Stimulated activated CD8-positive, alpha-beta memory T cell treated with anti-CD3 and anti-CD28 coated beads, Interleukin-12 subunit alpha, Interleukin-12 subunit beta, amount 100 ng/mL, for 24 hours (primary cell): ENCODE measurements at regions not wholly inside any gene's neighbourhood (a gene's known extent, or its start where the extent isn't known, plus 50 kb on each side); places are given as distances from the start of the nearest gene placed in this dataset.
"Not testable (repeated sequence)": the region's sequence is repeated elsewhere in the genome, so short reads cannot be mapped to it uniquely, and the experiment has no call there.

Experiments used
- DNase-seq: peaks from one replicate; pipeline ENCODE4 v3.0.0-alpha.2; 2020; ENCODE audit errors: extremely low read depth

- no peak for DNase-seq
Measured at GRCh38 chr5:100023536-100023935, 511.6 kb upstream of the FAM174A start.

- no peak for DNase-seq
Measured at GRCh38 chr5:100017520-100018262, 517.5 kb upstream of the FAM174A start.

GRCh38 chr5:100013305-100013704 lies 521.9 kb upstream of the FAM174A start:
- DNase-seq: not testable (repeated sequence)

DNA sequence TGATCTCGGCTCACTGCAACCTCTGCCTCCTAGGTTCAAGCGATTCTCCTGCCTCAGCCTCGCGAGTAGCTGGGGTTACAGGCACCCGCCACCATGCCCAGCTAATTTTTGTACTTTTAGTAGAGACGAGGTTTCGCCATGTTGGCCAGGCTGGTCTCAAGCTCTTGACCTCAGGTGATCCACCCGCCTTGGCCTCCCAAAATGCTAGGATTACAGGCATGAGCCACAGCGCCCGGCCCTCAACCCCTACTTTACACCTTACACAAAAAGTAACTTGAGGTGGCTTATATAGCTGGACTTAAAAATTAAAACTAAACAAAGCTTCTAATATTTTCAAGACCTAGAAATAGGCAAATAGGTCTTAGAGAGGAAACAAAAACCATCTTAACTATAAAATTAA lies 524.0 kb upstream of the FAM174A start:
- not testable (repeated sequence) for DNase-seq

DNA sequence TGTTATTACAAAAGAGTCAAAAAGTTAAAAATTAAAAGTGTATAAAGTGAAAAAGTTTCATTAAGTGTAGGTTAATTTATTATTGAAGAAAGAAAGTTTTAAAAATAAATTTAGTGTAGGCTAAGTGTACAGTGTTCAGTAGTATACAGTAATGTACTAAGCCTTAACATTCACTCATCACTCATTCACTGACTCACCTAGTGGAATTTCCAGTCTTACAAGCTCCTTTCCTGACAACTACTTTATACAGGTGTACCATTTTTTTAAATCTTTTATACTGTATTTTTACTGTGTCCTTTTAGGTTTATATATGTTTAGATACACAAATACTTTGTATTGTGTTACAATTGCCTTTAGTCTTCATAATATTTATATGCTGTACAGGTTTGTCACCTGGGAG lies 530.2 kb upstream of the FAM174A start:
- no peak for DNase-seq

DNA sequence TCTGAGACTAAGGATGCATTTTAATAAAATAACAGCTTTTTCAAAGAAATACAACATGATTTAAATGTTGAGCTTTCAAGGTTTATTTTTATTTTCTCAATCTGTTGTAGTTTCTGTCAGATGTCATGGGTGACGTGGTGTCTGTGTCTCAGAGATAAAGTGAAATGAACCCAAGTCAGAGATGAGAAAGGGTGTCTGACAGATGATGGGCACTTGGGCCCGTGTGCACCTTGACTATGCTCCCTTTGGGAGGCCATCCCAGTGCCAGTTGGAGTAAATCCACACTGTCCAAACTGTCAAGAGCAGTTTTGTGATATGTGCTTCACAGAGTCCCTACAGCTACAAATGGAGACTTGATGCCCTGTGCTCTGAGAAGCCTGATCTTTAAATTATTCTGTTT lies 536.9 kb upstream of the FAM174A start:
- DNase-seq: no peak

DNA sequence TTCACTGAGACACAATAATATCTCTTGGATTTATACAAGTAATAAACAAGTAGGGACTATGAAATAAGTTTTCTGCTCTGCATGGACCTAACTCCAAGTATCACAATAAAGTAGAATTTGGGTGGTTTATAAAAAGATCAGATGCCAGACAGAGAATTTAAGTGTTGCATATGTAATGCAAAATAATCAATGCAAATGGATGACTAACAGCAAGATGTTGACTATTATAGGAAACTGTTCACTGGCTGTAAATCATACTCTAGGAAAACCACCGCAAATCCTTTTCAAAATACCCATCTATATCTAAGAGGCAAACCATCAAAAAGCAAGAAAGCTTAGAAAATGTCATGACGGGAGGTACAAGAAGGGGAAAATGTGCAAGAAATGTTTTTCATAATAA lies 539.8 kb upstream of the FAM174A start:
- no peak for DNase-seq

DNA sequence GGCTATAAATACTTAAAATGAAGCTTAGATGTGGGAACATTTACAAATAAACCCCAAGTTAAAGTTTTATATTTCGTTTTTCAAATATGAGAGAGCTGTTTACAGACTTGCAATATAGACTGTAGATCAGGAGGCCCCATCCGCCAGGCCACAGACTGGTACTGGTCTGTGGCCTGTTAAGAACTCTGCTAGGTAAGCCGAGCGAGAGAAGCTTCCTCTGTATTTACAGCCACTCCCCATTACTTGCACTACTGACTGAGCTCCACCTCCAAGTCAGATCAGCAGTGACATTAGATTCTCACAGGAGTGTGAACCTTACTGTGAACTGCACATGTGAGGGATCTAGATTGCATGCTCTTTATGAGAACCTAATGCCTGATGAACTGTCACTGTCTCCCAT lies 561.4 kb upstream of the FAM174A start:
- DNase-seq: no peak

GRCh38 chr5:99955962-99956361 lies 579.2 kb upstream of the FAM174A start:
- DNase-seq: no peak

GRCh38 chr5:99955006-99955405 lies 580.2 kb upstream of the FAM174A start:
- no peak for DNase-seq

DNA sequence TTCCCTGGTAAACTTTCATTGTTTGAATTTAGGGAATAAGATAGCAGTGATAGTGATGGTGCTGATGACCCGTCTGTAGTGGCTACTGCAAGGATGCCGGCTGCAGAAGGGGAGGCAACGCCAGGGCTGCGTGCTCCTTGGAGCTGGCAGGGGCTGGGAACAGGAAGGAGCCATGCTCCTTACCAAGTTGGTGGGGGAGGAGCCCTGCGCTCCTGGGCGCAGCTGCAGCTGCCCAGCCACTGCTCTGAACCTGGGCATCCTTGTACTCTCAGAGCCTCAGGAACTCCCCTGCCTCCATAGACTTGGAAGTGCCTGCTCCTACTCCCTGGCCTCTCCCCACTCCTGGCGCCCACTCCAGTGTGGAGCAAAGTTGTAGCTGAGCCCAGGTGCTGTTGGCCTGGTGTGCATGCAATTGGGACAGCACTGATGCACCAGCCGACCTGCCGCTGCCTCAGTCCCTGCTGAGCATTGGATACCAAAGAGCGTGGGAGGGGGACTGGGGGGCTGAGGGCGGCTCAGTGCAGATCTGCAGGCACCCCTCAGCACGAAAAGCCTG lies 585.1 kb upstream of the FAM174A start:
- DNase-seq: no peak

DNA sequence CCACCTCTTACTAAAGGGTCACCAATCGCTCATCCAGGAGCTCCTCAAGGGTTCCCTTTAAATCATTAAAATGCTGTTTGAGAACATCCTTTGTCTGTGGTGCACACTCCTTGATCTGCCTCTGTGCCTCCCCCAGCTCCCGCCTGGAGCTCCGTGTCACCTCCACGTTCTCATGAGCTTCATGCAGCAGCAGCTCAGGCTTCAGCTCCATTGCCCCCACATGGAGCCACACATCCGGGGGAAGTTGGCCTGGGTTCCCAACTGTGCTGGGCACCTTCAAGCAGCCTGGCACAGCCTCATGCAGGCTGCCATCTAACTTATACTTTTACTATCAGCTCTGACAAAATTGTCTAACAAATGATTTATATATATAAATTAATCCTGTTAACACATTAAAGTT lies 585.8 kb upstream of the FAM174A start:
- no peak for DNase-seq

DNA sequence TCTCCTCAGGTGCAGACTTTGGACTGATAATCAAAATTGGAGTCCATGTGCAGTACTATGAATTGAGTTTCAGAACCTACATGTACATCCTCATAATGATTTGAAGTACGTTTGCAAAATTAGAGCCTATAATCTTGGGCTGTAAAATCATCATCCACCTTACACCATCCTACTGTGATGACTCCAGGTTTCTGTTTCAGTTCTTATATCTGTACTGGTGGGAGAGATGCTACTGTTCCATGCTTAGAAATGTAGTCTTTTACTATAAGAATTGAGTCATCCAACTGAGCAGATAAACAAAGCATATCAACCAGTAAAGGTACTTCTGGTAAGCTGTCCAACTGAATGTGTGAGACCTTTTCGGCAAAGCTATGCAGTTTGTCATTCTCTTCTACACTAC lies 586.3 kb upstream of the FAM174A start:
- DNase-seq: no peak

DNA sequence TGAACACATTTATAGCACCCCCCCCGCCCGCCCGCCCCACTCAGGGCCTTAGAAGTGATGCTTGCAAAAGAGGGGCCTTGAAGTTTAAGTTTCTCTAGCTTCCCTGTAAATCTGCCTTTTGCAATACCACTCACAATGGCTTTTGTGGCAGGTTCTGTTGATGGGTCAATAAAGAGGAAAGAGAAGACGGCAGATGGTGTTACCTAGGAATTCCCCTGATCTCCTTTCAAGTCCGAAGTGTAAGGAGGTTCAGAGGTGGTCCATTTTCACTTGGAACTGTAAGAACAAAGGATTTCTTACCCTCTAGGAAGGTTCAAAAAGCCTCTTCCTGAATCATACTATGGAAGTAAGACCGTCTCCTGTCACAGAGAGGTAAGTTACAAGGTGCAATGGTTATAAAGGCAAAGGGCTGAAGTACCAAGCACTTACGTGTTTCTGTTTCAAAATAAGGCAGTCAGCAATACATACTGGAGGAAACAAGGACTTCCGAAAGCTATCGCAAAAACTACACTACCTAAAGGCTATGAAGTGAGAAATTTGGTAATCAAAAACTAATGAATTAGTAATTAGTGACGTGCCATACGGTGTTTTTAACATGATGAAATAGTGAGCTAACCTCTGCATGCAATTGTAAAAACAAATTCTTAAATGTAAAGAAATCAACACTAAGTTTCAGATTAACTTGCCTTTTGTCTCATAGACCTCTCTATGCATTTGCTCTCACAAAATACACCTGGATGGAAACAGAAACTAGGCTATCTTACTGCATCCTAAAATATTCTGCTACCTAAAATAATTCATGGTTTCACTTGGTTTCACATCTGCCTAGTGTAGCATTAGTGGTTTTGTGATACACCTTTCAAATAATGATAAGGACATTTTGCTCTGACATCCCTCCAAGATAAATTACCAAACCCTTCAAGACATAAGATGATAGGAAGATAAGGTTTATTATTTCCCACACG lies 589.4 kb upstream of the FAM174A start:
- DNase-seq: no peak

GRCh38 chr5:99940540-99940939 lies 594.6 kb upstream of the FAM174A start:
- DNase-seq: no peak

DNA sequence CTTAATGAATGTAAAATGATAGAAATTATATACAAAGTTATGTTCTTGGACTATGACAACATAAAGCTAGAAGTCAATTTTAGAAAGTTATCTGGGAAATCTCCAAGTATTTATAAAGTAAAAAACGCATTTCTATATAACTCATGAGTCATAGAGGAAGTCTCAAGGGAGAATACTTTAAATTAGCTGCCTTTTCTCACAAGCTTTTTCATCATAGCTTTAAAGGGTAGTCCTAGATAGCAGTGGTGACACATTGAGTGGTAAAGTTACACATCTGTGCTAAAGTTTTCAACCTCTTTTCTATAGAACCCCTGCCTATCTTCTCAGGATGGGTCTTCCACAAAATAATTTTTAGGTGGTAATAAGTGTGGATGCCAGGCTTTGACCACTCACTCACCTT lies 598.3 kb upstream of the FAM174A start:
- DNase-seq: no peak

GRCh38 chr5:99929806-99930135 lies 605.4 kb upstream of the FAM174A start:
- DNase-seq: no peak

DNA sequence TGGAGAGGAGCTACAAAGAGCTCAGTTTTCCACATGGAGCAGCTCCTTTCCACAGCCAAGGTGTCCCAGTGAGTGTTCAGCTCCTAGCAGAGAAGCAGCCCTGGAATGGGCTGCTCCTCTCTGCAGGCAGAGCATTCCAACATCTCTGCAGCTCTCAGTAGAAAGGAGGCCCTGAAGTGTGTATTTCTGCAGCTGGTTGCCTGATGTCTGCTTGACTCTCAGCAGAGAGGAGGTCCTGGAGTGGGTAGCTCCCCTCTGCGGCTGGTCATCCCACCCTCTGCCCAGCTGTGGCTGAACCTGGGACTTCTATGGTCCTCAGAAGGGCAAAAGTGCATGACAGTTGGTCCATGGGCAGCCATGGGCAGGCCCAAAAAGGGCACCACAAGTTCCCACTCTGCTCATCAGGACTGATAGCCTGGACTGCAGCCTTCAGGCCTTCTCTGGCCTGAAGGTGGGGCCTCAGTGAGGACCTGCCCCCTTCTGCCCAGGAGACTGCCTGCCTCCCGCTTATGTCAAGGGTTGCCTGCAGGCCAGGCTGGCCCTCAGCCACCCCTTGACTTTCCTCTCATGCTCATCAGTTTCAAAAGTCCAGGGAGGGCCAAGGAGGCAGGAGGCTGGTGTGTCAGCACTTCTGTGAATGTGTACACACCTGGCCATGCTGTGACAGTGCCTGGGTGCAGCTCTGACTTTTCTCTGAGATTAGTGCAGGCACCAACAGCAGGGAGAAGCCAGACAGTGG lies 605.9 kb upstream of the FAM174A start:
- no peak for DNase-seq

GRCh38 chr5:99928490-99928889 lies 606.7 kb upstream of the FAM174A start:
- no peak for DNase-seq

GRCh38 chr5:99926463-99926862 lies 608.7 kb upstream of the FAM174A start:
- no peak for DNase-seq

DNA sequence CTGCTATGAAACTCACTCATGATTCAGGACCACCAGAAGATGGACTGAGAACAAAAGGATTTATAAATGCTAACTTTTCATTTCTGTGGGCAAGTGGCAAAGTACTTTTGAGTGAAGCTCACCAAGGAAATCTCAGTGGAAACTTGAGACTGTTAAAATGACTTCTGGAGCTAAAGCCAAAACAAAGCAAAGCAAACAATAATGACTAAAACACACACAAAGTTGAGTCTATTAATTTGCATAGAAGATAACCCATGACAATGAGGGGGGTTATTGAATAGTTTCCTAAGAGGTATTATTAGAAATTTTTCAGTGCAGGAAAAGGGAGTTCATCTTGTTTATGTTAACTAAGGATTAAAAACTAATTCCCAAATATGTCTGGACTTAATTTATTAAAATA lies 612.8 kb upstream of the FAM174A start:
- no peak for DNase-seq

DNA sequence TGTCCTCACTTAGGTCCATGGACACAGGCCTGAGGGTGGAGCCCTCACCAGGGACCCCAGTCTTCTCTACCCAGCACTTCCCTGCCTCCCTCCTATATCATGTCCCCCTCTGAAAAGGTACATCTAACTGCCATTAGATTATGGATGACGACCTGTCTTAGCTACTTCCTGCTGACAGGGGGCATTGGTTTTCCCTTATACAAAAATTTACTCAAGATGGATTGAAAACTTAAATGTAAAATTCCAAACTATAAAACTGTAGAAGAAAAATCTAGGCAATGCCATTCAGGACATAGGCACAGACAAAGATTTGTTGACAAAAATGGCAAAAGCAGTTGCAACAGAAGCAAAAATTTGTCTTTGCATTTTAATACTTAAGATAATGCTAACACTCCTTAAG lies 623.2 kb upstream of the FAM174A start:
- DNase-seq: no peak
